Keratinocyte (primary cell): ENCODE measurements at regions not wholly inside any gene's neighbourhood (a gene's known extent, or its start where the extent isn't known, plus 50 kb on each side); places are given as distances from the start of the nearest gene placed in this dataset.
"Not testable (repeated sequence)": the region's sequence is repeated elsewhere in the genome, so short reads cannot be mapped to it uniquely, and the experiment has no call there.

Experiments used
- DNase-seq: peaks from one replicate; pipeline ENCODE4 v3.0.0-alpha.2; 2011; ENCODE audit warnings: low read depth, missing footprints, low spot score
- FAIRE-seq: peaks from 2 replicates; lab custom pipeline; 2011; peaks lifted over from hg19 to GRCh38; lab: Jason Lieb, UNC
- H2AFZ ChIP-seq: 2 replicates; pipeline ENCODE4 v1.6.0; 2012; ENCODE audit warnings: low read length, control low read depth, inconsistent platforms; ENCODE audit not compliant: control insufficient read depth
- H3K27ac ChIP-seq: 2 replicates; pipeline ENCODE4 v1.5.1; 2011; ENCODE audit warnings: low read length; ENCODE audit not compliant: control insufficient read depth, insufficient read depth
- H3K27me3 ChIP-seq: 3 replicates; pipeline ENCODE4 v1.6.0; 2011; ENCODE audit warnings: low read length; ENCODE audit not compliant: control insufficient read depth, insufficient read depth; ENCODE audit errors: extremely low read depth
- H3K36me3 ChIP-seq, 2 experiments: 2 replicates in 1 of 2; 3 replicates in 1 of 2; pipeline ENCODE4 v1.5.1; 2011; ENCODE audit warnings: low read length in 2 of 2, mild to moderate bottlenecking in 1 of 2; ENCODE audit not compliant: control insufficient read depth in 2 of 2, insufficient read depth in 2 of 2; ENCODE audit errors: extremely low read depth in 1 of 2
- H3K4me1 ChIP-seq: 3 replicates; pipeline ENCODE4 v1.5.1; 2011; ENCODE audit warnings: low read length; ENCODE audit not compliant: control insufficient read depth, insufficient read depth; ENCODE audit errors: extremely low read depth
- H3K4me2 ChIP-seq: 3 replicates; pipeline ENCODE4 v1.6.0; 2011; ENCODE audit warnings: low read depth, low read length; ENCODE audit not compliant: control insufficient read depth, insufficient read depth; ENCODE audit errors: extremely low read depth
- H3K4me3 ChIP-seq, 3 experiments: fragments of 200-600 bp in 1 of 3; sonication (generic) in 1 of 3; 2 replicates in 2 of 3; 3 replicates in 1 of 3; pipeline ENCODE4 v1.5.1; 2011 to 2016; ENCODE audit warnings: low read length in 3 of 3, mild to moderate bottlenecking in 3 of 3, control low read depth in 2 of 3, inconsistent platforms in 1 of 3, low read depth in 1 of 3, mixed read lengths in 1 of 3, mixed run types in 1 of 3, moderate library complexity in 1 of 3; ENCODE audit not compliant: control insufficient read depth in 2 of 3, insufficient read depth in 2 of 3; ENCODE audit errors: extremely low read depth in 1 of 3
- H3K79me2 ChIP-seq: 2 replicates; pipeline ENCODE4 v1.6.0; 2012; ENCODE audit warnings: low read length; ENCODE audit not compliant: control insufficient read depth, insufficient read depth
- H3K9ac ChIP-seq: 3 replicates; pipeline ENCODE4 v1.6.0; 2011; ENCODE audit warnings: low read length; ENCODE audit not compliant: control insufficient read depth, insufficient read depth; ENCODE audit errors: extremely low read depth
- H3K9me1 ChIP-seq: 3 replicates; pipeline ENCODE4 v1.6.0; 2011; ENCODE audit warnings: low read length; ENCODE audit not compliant: control insufficient read depth, insufficient read depth; ENCODE audit errors: extremely low read depth
- H3K9me3 ChIP-seq: 2 replicates; pipeline ENCODE4 v1.5.1; 2012; ENCODE audit warnings: low read depth, low read length; ENCODE audit not compliant: control insufficient read depth
- H4K20me1 ChIP-seq: 3 replicates; pipeline ENCODE4 v1.6.0; 2011; ENCODE audit warnings: low read length; ENCODE audit not compliant: control insufficient read depth, insufficient read depth; ENCODE audit errors: extremely low read depth
- CTCF ChIP-seq, 3 experiments: IDR thresholded peaks in 1 of 3; conservative IDR thresholded peaks in 1 of 3; optimal IDR thresholded peaks in 1 of 3; 2 replicates in 2 of 3; 3 replicates in 1 of 3; pipeline versions ENCODE3 to v1.5.1; 2011; ENCODE audit warnings: low read length in 3 of 3, mild to moderate bottlenecking in 3 of 3, moderate library complexity in 2 of 3, control low read depth in 1 of 3, inconsistent platforms in 1 of 3; ENCODE audit not compliant: insufficient read depth in 2 of 3; ENCODE audit errors: extremely low read depth in 1 of 3
- EZH2 ChIP-seq: IDR thresholded peaks from one replicate; pipeline ENCODE4 v1.6.1; 2012; ENCODE audit warnings: inconsistent platforms, mild to moderate bottlenecking, low read length, moderate library complexity
- dilution Hi-C: fragments of 300-500 bp; cut with MboI; formaldehyde crosslinking; loops from one replicate; pipeline ENCODE4 v1.7.0; 2020; ENCODE audit warnings: low sequenced_read_pairs; ENCODE audit not compliant: extremely low pct_ligation_motif_present

GRCh38 chr1:79150576-79150975 is 144.0 kb upstream of the ADGRL4 start:
- Histone ChIP-seq H3K4me1 (no peaks in the 10 kb centered on the region), H3K27me3 (no peaks in the 10 kb centered on the region), H3K27ac (no peak overlapping the region), H3K9ac (no peak overlapping the region), H2AFZ (no peak overlapping the region), H3K36me3 (no peaks in the 10 kb centered on the region), H3K9me3 (no peaks in the 10 kb centered on the region), H3K4me2 (no peak overlapping the region), H3K4me3 (no peak overlapping the region), H3K79me2 (no peaks in the 10 kb centered on the region), H3K9me1 (no peaks in the 10 kb centered on the region), H4K20me1 (no peaks in the 10 kb centered on the region)
- dilution Hi-C loops, result no loop called here
- FAIRE-seq (no peak), DNase-seq (no peak)
- TF ChIP-seq EZH2 (no peak), CTCF (optimal IDR thresholded peaks at IDR 0.05 in 1 of 3, IDR thresholded peaks at IDR 0.05 in 1 of 3, conservative IDR thresholded peaks at IDR 0.05 in 1 of 3; ENCODE audit: extremely low read depth in 1 of 3, insufficient read depth in 2 of 3, low read length in 3 of 3) (no peak)

GRCh38 chr1:79138227-79138626 is 131.7 kb upstream of the ADGRL4 start:
- H3K4me1 ChIP-seq, FAIRE-seq, dilution Hi-C loops, DNase-seq, H3K27ac ChIP-seq, H4K20me1 ChIP-seq, H3K79me2 ChIP-seq, H3K9me1 ChIP-seq, H2AFZ ChIP-seq, H3K4me3 ChIP-seq, H3K9ac ChIP-seq, H3K9me3 ChIP-seq, H3K4me2 ChIP-seq, H3K36me3 ChIP-seq, H3K27me3 ChIP-seq: not testable (repeated sequence)

GRCh38 chr1:79133774-79134364 is 127.3 kb upstream of the ADGRL4 start:
- Histone ChIP-seq H3K27ac (no peak overlapping the region), H3K4me1 (no peaks in the 10 kb centered on the region), H3K4me3 (no peak overlapping the region), H3K9ac (no peak overlapping the region), H4K20me1 (no peaks in the 10 kb centered on the region), H3K36me3 (no peaks in the 10 kb centered on the region), H3K9me1 (no peaks in the 10 kb centered on the region), H3K79me2 (no peaks in the 10 kb centered on the region), H3K27me3 (no peaks in the 10 kb centered on the region), H3K9me3 (no peaks in the 10 kb centered on the region), H2AFZ (no peak overlapping the region), H3K4me2 (no peak overlapping the region)
- DNase-seq (no peak), FAIRE-seq (no peak)
- TF ChIP-seq CTCF (optimal IDR thresholded peaks at IDR 0.05 in 1 of 3, IDR thresholded peaks at IDR 0.05 in 1 of 3, conservative IDR thresholded peaks at IDR 0.05 in 1 of 3; ENCODE audit: extremely low read depth in 1 of 3, insufficient read depth in 2 of 3, low read length in 3 of 3), result no peak
- no peak for TF ChIP-seq EZH2
- dilution Hi-C loops, result no loop called here
